H9 (cell line): ENCODE measurements at regions not wholly inside any gene's neighbourhood (a gene's known extent, or its start where the extent isn't known, plus 50 kb on each side); places are given as distances from the start of the nearest gene placed in this dataset.
"Not testable (repeated sequence)": the region's sequence is repeated elsewhere in the genome, so short reads cannot be mapped to it uniquely, and the experiment has no call there.

Source experiments
- DNase-seq: peaks from one replicate; pipeline ENCODE4 v3.0.0-alpha.2; 2017
- H2AFZ ChIP-seq: one replicate; pipeline ENCODE4 v1.6.1; 2013; ENCODE audit warnings: mild to moderate bottlenecking, low read length, control low read depth, moderate library complexity
- H2AK5ac ChIP-seq: 2 replicates; pipeline ENCODE4 v1.6.1; 2013; ENCODE audit warnings: low read length, control low read depth, mixed read lengths; ENCODE audit not compliant: insufficient read length
- H2BK120ac ChIP-seq: one replicate; pipeline ENCODE4 v1.6.1; 2013; ENCODE audit warnings: low read depth, mild to moderate bottlenecking, low read length, control low read depth, inconsistent platforms; ENCODE audit not compliant: poor library complexity, severe bottlenecking
- H2BK12ac ChIP-seq: 2 replicates; pipeline ENCODE4 v1.6.1; 2013; ENCODE audit warnings: low read length, control low read depth, mixed read lengths, low read depth; ENCODE audit not compliant: insufficient read length
- H2BK15ac ChIP-seq: 2 replicates; pipeline ENCODE4 v1.6.1; 2013; ENCODE audit warnings: low read depth, low read length, control low read depth
- H2BK20ac ChIP-seq: one replicate; pipeline ENCODE4 v1.6.1; 2013; ENCODE audit warnings: low read depth, mild to moderate bottlenecking, low read length, control low read depth, inconsistent platforms; ENCODE audit not compliant: poor library complexity, severe bottlenecking
- H2BK5ac ChIP-seq: 2 replicates; pipeline ENCODE4 v1.6.1; 2013; ENCODE audit warnings: low read length, control low read depth, mixed read lengths; ENCODE audit not compliant: insufficient read length
- H3K14ac ChIP-seq: 2 replicates; pipeline ENCODE4 v1.6.1; 2013; ENCODE audit warnings: low read length, control low read depth; ENCODE audit not compliant: insufficient read depth
- H3K18ac ChIP-seq: 2 replicates; pipeline ENCODE4 v1.6.1; 2013; ENCODE audit warnings: low read depth, mild to moderate bottlenecking, mixed read lengths, low read length, control low read depth; ENCODE audit not compliant: insufficient read length
- H3K23ac ChIP-seq: 2 replicates; pipeline ENCODE4 v1.6.1; 2013; ENCODE audit warnings: low read length, control low read depth, mixed read lengths, low read depth; ENCODE audit not compliant: insufficient read length
- H3K23me2 ChIP-seq: 2 replicates; pipeline ENCODE4 v1.6.1; 2013; ENCODE audit warnings: low read depth, mild to moderate bottlenecking, mixed read lengths, low read length, control low read depth; ENCODE audit not compliant: insufficient read length, poor library complexity, severe bottlenecking
- H3K27ac ChIP-seq: 2 replicates; pipeline ENCODE4 v1.5.1; 2013; ENCODE audit warnings: low read length, control low read depth, mixed read lengths, low read depth; ENCODE audit not compliant: insufficient read length
- H3K27me3 ChIP-seq: 2 replicates; pipeline ENCODE4 v1.6.1; 2013; ENCODE audit warnings: low read length, control low read depth, inconsistent platforms; ENCODE audit not compliant: insufficient read depth
- H3K4ac ChIP-seq: 2 replicates; pipeline ENCODE4 v1.6.1; 2013; ENCODE audit warnings: low read depth, mild to moderate bottlenecking, control low read depth, inconsistent platforms, low read length, moderate library complexity
- H3K4me1 ChIP-seq: 2 replicates; pipeline ENCODE4 v1.6.1; 2013; ENCODE audit warnings: low read length, control low read depth, inconsistent platforms; ENCODE audit not compliant: insufficient read depth
- H3K4me2 ChIP-seq: 2 replicates; pipeline ENCODE4 v1.6.1; 2013; ENCODE audit warnings: low read length, control low read depth, mixed read lengths; ENCODE audit not compliant: insufficient read length, insufficient read depth
- H3K56ac ChIP-seq: 2 replicates; pipeline ENCODE4 v1.6.1; 2013; ENCODE audit warnings: low read depth, mild to moderate bottlenecking, mixed read lengths, low read length, control low read depth; ENCODE audit not compliant: insufficient read length
- H3K79me1 ChIP-seq: 2 replicates; pipeline ENCODE4 v1.6.1; 2013; ENCODE audit warnings: low read depth, mild to moderate bottlenecking, moderate library complexity, low read length, control low read depth, inconsistent platforms; ENCODE audit not compliant: insufficient read depth, poor library complexity, severe bottlenecking
- H3K79me2 ChIP-seq: 2 replicates; pipeline ENCODE4 v1.6.1; 2013; ENCODE audit warnings: low read length, control low read depth, inconsistent platforms; ENCODE audit not compliant: insufficient read depth
- H3K9ac ChIP-seq: 2 replicates; pipeline ENCODE4 v1.6.1; 2013; ENCODE audit warnings: low read length, control low read depth, mixed read lengths; ENCODE audit not compliant: insufficient read length; ENCODE audit errors: extremely low read depth
- H3K9me3 ChIP-seq: one replicate; pipeline ENCODE4 v1.6.1; 2013; ENCODE audit warnings: low read depth, low read length, inconsistent platforms; ENCODE audit not compliant: control insufficient read depth
- H3T11ph ChIP-seq: one replicate; pipeline ENCODE4 v1.6.1; 2013; ENCODE audit warnings: mild to moderate bottlenecking, low read length, control low read depth, inconsistent platforms
- H4K20me1 ChIP-seq: one replicate; pipeline ENCODE4 v1.6.1; 2013; ENCODE audit not compliant: control insufficient read depth, insufficient read length, insufficient read depth
- H4K5ac ChIP-seq: 2 replicates; pipeline ENCODE4 v1.6.1; 2013; ENCODE audit warnings: low read depth, mild to moderate bottlenecking, mixed read lengths, low read length, control low read depth; ENCODE audit not compliant: insufficient read length
- H4K8ac ChIP-seq: replicated peaks from 2 replicates; pipeline ENCODE4 v1.6.1; 2013; ENCODE audit warnings: low read length, control low read depth, mixed read lengths, low read depth; ENCODE audit not compliant: insufficient read length
- H4K91ac ChIP-seq: 2 replicates; pipeline ENCODE4 v1.6.1; 2013; ENCODE audit warnings: low read depth, mild to moderate bottlenecking, moderate library complexity, mixed read lengths, low read length, control low read depth; ENCODE audit not compliant: insufficient read length
- H3K27ac Mint-ChIP-seq, 3 experiments: 2 replicates in 2 of 3; 3 replicates in 1 of 3; pipeline ENCODE4 v1.8.0; 2020 to 2021; ENCODE audit warnings: mixed read lengths in 3 of 3, mild to moderate bottlenecking in 1 of 3, moderate library complexity in 1 of 3
- H3K27me3 Mint-ChIP-seq: 2 replicates; pipeline ENCODE4 v1.8.0; 2021; ENCODE audit warnings: low read depth, mild to moderate bottlenecking, moderate library complexity, mixed read lengths
- H3K36me3 Mint-ChIP-seq, 3 experiments: 2 replicates in 2 of 3; 3 replicates in 1 of 3; pipeline ENCODE4 v1.8.0; 2020 to 2021; ENCODE audit warnings: low read depth in 3 of 3, mixed read lengths in 3 of 3; ENCODE audit not compliant: insufficient read depth in 1 of 3
- H3K4me1 Mint-ChIP-seq, 2 experiments: 2 replicates each; pipeline ENCODE4 v1.8.0; 2020; ENCODE audit warnings: mixed read lengths in 2 of 2
- H3K4me3 Mint-ChIP-seq, 2 experiments: 2 replicates in 1 of 2; 3 replicates in 1 of 2; pipeline ENCODE4 v1.8.0; 2020 to 2021; ENCODE audit warnings: mild to moderate bottlenecking in 2 of 2, mixed read lengths in 2 of 2, moderate library complexity in 1 of 2
- H3K9me3 Mint-ChIP-seq, 2 experiments: 2 replicates in 1 of 2; 3 replicates in 1 of 2; pipeline ENCODE4 v1.8.0; 2020; ENCODE audit warnings: mild to moderate bottlenecking in 2 of 2, mixed read lengths in 2 of 2, moderate library complexity in 1 of 2
- WGBS: extraction: QIAGEN DNeasy Blood & Tissue Kit; methylation state at CpG from one replicate; pipeline ENCODE4 v1.1.7; 2013; ENCODE audit warnings: missing lambda C conversion rate, low lambda C conversion rate, mixed read lengths; ENCODE audit not compliant: insufficient read length; ENCODE audit errors: extremely low coverage; 5-methylcytosine and 5-hydroxymethylcytosine counted together
- TF ChIP-seq, protein P1 (sequence below): fragments of 200-600 bp; sonication (generic); conservative IDR thresholded peaks from 3 replicates; pipeline ENCODE4 v1.8.0; 2021; ENCODE audit warnings: antibody characterized with exemption, mild to moderate bottlenecking

GRCh38 chr2:18966131-18966530 lies 376.8 kb upstream of the NT5C1B start:
- H3K4ac ChIP-seq, result no peak overlapping the region
- H2BK20ac ChIP-seq, result no peak overlapping the region
- no peaks in the 10 kb centered on the region for H3K9me3 ChIP-seq
- no peaks in the 10 kb centered on the region for H3K79me1 ChIP-seq
- TF ChIP-seq, protein P1, sequence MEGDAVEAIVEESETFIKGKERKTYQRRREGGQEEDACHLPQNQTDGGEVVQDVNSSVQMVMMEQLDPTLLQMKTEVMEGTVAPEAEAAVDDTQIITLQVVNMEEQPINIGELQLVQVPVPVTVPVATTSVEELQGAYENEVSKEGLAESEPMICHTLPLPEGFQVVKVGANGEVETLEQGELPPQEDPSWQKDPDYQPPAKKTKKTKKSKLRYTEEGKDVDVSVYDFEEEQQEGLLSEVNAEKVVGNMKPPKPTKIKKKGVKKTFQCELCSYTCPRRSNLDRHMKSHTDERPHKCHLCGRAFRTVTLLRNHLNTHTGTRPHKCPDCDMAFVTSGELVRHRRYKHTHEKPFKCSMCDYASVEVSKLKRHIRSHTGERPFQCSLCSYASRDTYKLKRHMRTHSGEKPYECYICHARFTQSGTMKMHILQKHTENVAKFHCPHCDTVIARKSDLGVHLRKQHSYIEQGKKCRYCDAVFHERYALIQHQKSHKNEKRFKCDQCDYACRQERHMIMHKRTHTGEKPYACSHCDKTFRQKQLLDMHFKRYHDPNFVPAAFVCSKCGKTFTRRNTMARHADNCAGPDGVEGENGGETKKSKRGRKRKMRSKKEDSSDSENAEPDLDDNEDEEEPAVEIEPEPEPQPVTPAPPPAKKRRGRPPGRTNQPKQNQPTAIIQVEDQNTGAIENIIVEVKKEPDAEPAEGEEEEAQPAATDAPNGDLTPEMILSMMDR, result no peak
- Mint-ChIP-seq H3K4me1 (no peaks in the 10 kb centered on the region), H3K27ac (no peak overlapping the region), H3K27me3 (no peaks in the 10 kb centered on the region), H3K36me3 (no peaks in the 10 kb centered on the region), H3K9me3 (no peaks in the 10 kb centered on the region; a peak in 1 of 5 replicates), H3K4me3 (no peak overlapping the region)
- H3K23me2 ChIP-seq, result no peaks in the 10 kb centered on the region
- no peak overlapping the region for H4K8ac ChIP-seq
- H4K5ac ChIP-seq, result no peak overlapping the region
- H3K9ac ChIP-seq, result no peak overlapping the region
- WGBS, result no CpG with 5 or more reads among the region's 1 CpG
- H4K20me1 ChIP-seq, result no peaks in the 10 kb centered on the region
- H3K4me2 ChIP-seq, result no peak overlapping the region
- DNase-seq, result no peak
- H3K56ac ChIP-seq, result no peak overlapping the region
- no peaks in the 10 kb centered on the region for H3K27me3 ChIP-seq
- no peak overlapping the region for H3K23ac ChIP-seq
- H3K79me2 ChIP-seq, result no peaks in the 10 kb centered on the region
- no peak overlapping the region for H2AFZ ChIP-seq
- no peak overlapping the region for H3K18ac ChIP-seq
- no peak overlapping the region for H2BK5ac ChIP-seq
- H2BK12ac ChIP-seq, result no peak overlapping the region
- no peak overlapping the region for H2BK120ac ChIP-seq
- no peaks in the 10 kb centered on the region for H3K4me1 ChIP-seq
- no peak overlapping the region for H4K91ac ChIP-seq
- H2AK5ac ChIP-seq, result no peak overlapping the region
- H3T11ph ChIP-seq, result no peak overlapping the region
- H2BK15ac ChIP-seq, result no peak overlapping the region
- H3K14ac ChIP-seq, result no peak overlapping the region
- no peak overlapping the region for H3K27ac ChIP-seq

DNA sequence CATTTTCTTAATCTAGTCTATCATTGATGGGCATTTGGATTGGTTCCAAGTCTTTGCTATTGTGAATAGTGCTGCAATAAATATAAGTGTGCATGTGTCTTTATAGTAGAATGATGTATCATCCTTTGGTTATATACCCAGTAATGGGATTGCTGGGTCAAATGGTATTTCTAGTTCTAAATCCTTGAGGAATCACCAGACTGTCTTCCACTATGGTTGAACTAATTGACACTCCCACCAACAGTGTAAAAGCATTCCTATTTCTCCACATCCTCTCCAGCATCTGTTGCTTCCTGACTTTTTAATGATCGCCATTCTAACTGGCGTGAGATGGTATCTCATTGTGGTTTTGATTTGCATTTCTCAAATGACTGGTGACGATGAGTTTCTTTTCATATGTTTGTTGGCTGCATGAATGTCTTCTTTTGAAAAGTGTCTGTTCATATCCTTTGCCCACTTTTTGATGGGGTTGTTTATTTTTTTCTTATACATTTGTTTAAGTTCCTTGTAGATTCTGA lies 374.4 kb upstream of the NT5C1B start:
- not testable (repeated sequence) for H3K4me1 ChIP-seq, H3K4me2 ChIP-seq, H3K27me3 ChIP-seq, H3K27ac ChIP-seq, H3K4ac ChIP-seq, H3K9me3 Mint-ChIP-seq, H3K23me2 ChIP-seq, H4K91ac ChIP-seq, H3K14ac ChIP-seq, H3K9me3 ChIP-seq, H3T11ph ChIP-seq, H3K9ac ChIP-seq, H2BK15ac ChIP-seq, H4K20me1 ChIP-seq, DNase-seq, H3K4me1 Mint-ChIP-seq, H3K56ac ChIP-seq, H2BK120ac ChIP-seq, H3K27ac Mint-ChIP-seq, H2BK5ac ChIP-seq, H2BK20ac ChIP-seq, H3K23ac ChIP-seq, H4K8ac ChIP-seq, H3K4me3 Mint-ChIP-seq, H4K5ac ChIP-seq, H2AK5ac ChIP-seq, H3K18ac ChIP-seq, H2BK12ac ChIP-seq, H3K79me2 ChIP-seq, H3K36me3 Mint-ChIP-seq, H3K27me3 Mint-ChIP-seq, H3K79me1 ChIP-seq, H2AFZ ChIP-seq
- no CpG with 5 or more reads among the region's 3 CpGs for WGBS
